Coronary artery (tissue), 2 donors: ENCODE measurements at regions not wholly inside any gene's neighbourhood (a gene's known extent, or its start where the extent isn't known, plus 50 kb on each side); places are given as distances from the start of the nearest gene placed in this dataset.

Experiments
- DNase-seq: peaks from one replicate; pipeline ENCODE4 v3.0.0-alpha.2; 2017; ENCODE audit warnings: low spot score
- H3K27ac ChIP-seq, 2 donors: fragments of 200-600 bp; sonication (generic); one replicate each; pipeline ENCODE4 v1.5.1; 2016 to 2019
- H3K4me3 ChIP-seq: fragments of 200-600 bp; sonication (generic); 2 replicates; pipeline ENCODE4 v1.5.1; 2016; ENCODE audit warnings: mild to moderate bottlenecking, moderate library complexity
- TF ChIP-seq, protein P1 (sequence below): fragments of 200-600 bp; sonication (generic); IDR thresholded peaks from one replicate; pipeline ENCODE4 v1.5.1; 2019; ENCODE audit warnings: antibody characterized with exemption

DNA sequence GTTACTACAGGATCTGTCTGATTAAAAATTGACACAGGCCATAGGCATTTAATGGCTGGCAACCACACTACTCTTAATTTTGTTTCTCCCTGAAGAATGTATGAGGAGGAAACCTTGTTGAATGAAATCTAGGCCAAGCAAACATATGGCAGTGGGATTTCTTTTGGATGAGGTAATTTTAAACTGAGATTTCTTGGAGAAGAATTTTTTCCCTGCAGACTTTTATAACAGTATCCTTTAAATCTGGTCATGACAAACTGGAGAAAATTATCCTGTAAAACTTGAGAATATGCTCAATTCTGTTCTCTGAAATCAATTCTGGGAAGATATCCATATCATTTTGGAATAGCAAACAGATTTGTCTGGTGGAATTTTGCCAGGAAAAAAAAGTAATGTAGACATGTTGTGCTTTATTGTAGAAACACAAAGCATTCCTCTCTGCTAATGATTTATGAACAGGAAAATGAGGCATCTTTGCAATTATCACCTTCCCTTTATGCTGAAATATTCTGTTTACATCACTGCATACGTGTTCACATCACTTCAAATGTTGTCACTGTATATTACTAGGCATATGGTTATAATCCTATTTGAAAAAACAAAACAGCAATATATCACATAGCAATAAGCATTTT lies 108.3 kb upstream of the ARSJ start:
- DNase-seq: no peak
- Histone ChIP-seq H3K4me3 (no peak overlapping the region), H3K27ac (no peak overlapping the region)
- TF ChIP-seq, protein P1, sequence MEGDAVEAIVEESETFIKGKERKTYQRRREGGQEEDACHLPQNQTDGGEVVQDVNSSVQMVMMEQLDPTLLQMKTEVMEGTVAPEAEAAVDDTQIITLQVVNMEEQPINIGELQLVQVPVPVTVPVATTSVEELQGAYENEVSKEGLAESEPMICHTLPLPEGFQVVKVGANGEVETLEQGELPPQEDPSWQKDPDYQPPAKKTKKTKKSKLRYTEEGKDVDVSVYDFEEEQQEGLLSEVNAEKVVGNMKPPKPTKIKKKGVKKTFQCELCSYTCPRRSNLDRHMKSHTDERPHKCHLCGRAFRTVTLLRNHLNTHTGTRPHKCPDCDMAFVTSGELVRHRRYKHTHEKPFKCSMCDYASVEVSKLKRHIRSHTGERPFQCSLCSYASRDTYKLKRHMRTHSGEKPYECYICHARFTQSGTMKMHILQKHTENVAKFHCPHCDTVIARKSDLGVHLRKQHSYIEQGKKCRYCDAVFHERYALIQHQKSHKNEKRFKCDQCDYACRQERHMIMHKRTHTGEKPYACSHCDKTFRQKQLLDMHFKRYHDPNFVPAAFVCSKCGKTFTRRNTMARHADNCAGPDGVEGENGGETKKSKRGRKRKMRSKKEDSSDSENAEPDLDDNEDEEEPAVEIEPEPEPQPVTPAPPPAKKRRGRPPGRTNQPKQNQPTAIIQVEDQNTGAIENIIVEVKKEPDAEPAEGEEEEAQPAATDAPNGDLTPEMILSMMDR: no peak

DNA sequence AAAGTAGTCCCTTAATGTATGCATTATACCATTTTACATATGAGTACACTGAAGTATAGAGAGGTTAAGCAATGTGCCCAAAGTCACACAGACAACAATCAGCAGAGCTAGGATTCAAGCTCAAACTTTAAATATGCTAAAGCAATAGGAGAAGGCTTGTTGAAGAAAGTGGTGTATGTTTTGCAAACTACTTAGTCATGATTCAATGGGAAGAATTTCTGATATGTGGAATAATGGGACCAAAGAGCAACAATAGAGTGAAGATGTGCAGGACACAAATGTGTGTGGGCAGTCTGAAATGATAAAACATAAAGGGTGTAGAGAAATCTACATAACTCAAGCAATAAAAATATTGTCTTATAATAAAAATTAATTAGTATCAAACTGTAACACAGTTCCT lies 109.0 kb upstream of the ARSJ start:
- TF ChIP-seq, protein P1: no peak
- H3K27ac ChIP-seq: no peak overlapping the region
- no peak overlapping the region for H3K4me3 ChIP-seq
- no peak for DNase-seq

DNA sequence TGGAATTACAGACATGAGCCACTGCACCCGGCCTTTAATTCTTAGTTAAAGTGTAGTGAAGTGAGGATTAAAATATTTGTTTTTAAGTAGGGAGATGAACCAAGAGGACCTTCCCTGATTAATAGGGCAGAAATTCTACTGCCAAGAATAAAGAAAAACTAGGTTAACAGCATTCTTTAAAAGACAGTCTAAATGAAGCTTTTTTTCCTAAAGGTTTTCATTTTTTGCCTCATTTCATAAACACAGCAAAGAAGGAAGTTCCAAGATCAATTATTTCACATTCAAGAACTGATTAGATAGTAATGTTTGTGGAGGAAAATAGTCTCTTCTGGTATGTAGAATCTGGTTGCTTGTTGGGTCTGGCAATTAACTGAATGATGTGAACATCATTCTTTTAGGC lies 112.1 kb upstream of the ARSJ start:
- Histone ChIP-seq H3K27ac (no peak overlapping the region), H3K4me3 (no peak overlapping the region)
- TF ChIP-seq, protein P1: no peak
- no peak for DNase-seq

DNA sequence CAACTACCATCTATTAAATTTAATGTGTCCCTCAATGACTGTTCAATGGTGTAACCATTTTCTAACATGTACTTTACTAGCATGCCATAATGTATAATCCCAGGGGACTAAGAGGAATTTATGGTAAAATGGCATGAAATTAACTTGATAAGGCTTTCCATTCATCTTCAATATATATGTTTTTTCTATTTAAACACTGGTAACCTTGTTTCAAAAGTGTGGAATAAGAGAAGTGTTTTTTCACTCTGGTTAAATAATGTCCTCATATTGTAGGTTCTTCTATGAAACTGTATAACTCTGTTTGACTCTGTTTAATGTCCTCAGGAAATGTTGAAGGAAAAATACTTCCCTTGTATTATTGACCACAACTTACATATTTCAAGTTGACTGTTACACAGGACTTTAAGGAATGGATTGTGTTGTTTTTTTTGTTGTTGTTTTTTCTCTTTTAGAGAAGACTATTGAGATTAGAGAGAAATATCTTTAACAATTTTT lies 113.8 kb upstream of the ARSJ start:
- TF ChIP-seq, protein P1: no peak
- no peak for DNase-seq
- Histone ChIP-seq H3K27ac (no peak overlapping the region), H3K4me3 (no peak overlapping the region)

DNA sequence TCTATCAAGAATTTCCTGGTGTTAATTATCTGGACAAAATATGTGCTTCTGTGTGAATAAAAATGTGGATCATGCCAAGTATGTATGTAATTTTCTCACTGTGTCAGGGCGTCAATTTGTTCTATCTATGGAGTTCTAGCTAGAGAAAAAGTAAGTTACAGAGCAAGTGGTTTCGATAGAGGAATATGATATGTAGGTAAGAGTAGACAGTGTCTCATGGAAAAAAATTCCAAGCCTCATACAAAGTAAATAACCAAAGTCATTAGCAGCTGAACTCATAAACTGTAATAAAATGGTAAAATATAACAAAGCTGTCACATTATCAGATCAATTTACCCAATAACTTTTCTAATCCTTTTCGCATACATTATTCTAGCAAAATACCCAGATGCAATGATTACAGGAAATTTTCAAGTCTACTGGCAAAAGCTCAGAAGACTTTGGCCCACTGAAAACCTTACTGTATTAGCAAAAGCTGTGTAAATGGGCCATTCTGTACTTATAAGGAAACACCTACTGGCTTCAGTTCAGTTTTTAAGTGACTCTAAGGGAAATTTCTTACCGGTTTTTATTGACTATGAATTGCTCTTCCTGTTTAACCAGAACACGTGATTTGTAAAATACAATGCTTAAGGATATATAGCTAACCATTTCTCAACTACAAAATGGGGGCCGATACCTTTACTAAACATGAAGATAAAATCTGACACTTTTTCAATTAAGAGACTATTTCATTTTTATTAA lies 121.0 kb upstream of the ARSJ start:
- no peak overlapping the region for H3K4me3 ChIP-seq
- H3K27ac ChIP-seq: no peak overlapping the region
- TF ChIP-seq, protein P1: no peak

DNA sequence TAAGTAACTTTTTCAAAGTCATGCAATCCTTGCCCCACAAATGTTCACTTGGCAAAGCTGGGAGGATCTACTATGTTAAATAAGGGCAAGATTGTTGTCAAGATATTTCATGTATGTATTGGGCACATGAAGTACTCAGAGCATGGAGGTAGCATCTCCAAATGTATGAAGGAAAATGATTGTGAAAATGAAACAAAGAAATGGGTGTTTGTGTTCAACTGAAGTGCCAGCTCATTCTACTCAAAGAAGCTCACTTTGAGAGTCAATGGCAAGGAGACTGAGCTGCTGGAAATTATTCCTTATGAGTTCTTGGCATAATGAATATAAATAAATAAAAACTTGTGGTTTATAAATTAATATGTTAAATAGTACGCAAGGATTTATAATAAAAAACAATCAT lies 124.5 kb upstream of the ARSJ start:
- no peak overlapping the region for H3K4me3 ChIP-seq
- DNase-seq: no peak

More for the DNA sequence above, 121.0 kb upstream of the ARSJ start:
- no peak for DNase-seq

More for the DNA sequence above, 124.5 kb upstream of the ARSJ start:
- TF ChIP-seq, protein P1: no peak
- H3K27ac ChIP-seq: no peak overlapping the region
